ENCODE measurements at regions not wholly inside any gene's neighbourhood (a gene's known extent, or its start where the extent isn't known, plus 50 kb on each side); places are given as distances from the start of the nearest gene placed in this dataset.
A peak's percentile ranks its signal among the peaks of the same experiment; 100 is the strongest.

DNA sequence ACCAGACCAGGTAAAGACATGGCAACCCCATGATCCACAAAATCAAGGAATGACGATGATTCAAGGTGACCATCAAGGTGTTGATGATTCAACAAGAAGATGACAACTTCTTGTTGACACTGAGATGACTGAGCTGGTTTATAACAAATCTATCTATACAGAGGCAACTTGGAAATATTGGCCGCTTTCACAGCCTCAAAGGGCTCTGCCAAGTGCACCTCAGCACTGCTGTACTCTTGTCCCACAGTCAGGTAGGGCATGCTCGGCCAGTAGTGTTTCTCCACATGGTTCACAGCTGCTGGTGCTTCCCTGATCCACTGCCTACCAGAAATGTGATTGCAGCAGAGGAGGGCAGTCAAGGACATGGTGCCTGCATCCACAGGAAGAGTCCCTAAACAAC is 125.2 kb upstream of the SYT6 start:
- Histone ChIP-seq H3K9me3 (no peaks in the 10 kb centered on the region), H3K4me3 (no peak overlapping the region), H3K36me3 (no peaks in the 10 kb centered on the region), H3K4me1 (peaks cover 0 to 15% (median 6%) of the 10 kb centered on the region in 9 donors), H3K27me3 (peaks cover 0 to 4% (median 0%) of the 10 kb centered on the region in 7 donors), H3K27ac (no peak overlapping the region)
- 74 to 83% methylated on average over 3 of the region's 3 CpGs for WGBS, 2 donors
- TF ChIP-seq, protein P1, sequence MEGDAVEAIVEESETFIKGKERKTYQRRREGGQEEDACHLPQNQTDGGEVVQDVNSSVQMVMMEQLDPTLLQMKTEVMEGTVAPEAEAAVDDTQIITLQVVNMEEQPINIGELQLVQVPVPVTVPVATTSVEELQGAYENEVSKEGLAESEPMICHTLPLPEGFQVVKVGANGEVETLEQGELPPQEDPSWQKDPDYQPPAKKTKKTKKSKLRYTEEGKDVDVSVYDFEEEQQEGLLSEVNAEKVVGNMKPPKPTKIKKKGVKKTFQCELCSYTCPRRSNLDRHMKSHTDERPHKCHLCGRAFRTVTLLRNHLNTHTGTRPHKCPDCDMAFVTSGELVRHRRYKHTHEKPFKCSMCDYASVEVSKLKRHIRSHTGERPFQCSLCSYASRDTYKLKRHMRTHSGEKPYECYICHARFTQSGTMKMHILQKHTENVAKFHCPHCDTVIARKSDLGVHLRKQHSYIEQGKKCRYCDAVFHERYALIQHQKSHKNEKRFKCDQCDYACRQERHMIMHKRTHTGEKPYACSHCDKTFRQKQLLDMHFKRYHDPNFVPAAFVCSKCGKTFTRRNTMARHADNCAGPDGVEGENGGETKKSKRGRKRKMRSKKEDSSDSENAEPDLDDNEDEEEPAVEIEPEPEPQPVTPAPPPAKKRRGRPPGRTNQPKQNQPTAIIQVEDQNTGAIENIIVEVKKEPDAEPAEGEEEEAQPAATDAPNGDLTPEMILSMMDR (IDR thresholded peaks at IDR 0.05): no peak
- DNase-seq (no peak), ATAC-seq (no peak)
- intact Hi-C loops (cut with DNase I): loop anchor here in 1 of 10 donors (5.0 kb wide), 1 partner anchor 127 kb away; the partner anchor contains the start of gene SYT6

DNA sequence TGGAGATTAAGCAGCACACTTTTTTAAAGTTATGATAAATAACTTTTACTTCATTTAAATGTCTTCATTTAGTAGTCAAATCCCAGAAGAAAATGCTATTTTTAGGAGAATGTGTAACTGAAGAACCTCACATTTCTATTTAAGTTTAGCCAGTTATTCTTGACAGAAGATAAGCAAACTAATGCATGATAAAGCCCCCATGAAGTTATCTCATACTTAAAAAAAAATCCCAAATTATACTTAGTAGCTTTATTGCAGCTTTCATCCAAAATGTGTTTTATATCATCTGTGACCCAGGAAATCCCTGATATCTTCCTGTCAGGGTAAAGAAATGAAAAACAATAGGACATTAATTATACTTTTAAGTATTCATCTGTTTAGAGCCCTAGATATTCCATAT is 124.8 kb upstream of the SYT6 start:
- no peak overlapping the region for H3K4me3 ChIP-seq
- TF ChIP-seq, protein P1 (IDR thresholded peaks at IDR 0.05): no peak
- ATAC-seq: no peak

DNA sequence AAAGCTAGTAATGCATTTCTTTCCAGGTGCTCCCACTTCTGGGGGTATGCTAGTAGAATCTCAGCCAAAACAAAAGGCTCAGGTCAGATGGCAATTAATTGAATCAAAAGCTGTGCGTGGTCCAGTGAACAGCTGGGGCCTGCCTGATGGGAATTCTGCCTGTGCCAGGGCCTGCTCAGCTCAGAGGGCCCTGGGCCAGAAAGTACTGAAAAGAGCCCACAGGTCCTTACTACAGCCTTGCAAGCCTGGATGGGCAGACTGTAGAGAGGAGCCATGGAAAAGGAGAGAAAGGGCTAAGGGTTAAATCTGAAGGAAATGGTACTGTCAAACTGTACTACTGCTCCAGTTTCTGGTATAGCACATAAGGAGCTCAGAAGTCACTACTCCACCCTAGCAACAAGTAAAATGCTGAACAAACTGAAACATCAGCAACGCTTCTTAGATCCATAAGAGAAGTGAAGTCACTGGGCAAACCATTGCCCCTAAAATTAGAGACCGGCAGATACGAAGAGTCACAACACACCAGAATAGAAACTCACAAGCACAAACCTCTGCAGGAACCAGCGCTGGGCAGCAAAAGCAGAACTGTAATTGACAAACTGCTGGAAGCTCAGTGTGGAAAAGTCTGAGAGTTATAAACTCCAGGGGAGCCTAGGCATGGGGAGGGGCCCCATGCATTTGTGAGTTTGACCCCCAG is 121.1 kb upstream of the SYT6 start:
- intact Hi-C loops (cut with DNase I): loop anchor here in 1 of 10 donors (5.0 kb wide), 1 partner anchor 122 kb away; the partner anchor contains the start of gene SYT6
- peak overlapping the region in 4 of 10 donors; percentile 18 to 57 (median 40) for H3K27ac ChIP-seq
- H3K9me3 ChIP-seq: no peaks in the 10 kb centered on the region
- ATAC-seq (peak in 6 of 8 donors; percentile 28 to 76 (median 66)), DNase-seq (peak in 1 of 2 donors; percentile 13)
- H3K27me3 ChIP-seq: no peaks in the 10 kb centered on the region
- TF ChIP-seq, protein P1 (IDR thresholded peaks at IDR 0.05): no peak
- WGBS, 2 donors: 60 to 64% methylated on average over 5 of the region's 5 CpGs
- H3K4me3 ChIP-seq: no peak overlapping the region
- H3K36me3 ChIP-seq: no peaks in the 10 kb centered on the region
- peaks cover 0 to 15% (median 4%) of the 10 kb centered on the region in 9 donors for H3K4me1 ChIP-seq

More for the DNA sequence above, 124.8 kb upstream of the SYT6 start:
- Histone ChIP-seq H3K27ac (no peak overlapping the region), H3K9me3 (no peaks in the 10 kb centered on the region), H3K27me3 (peaks cover 0 to 3% (median 0%) of the 10 kb centered on the region in 7 donors), H3K36me3 (no peaks in the 10 kb centered on the region), H3K4me1 (peaks cover 0 to 15% (median 6%) of the 10 kb centered on the region in 9 donors)
- DNase-seq: no peak
- intact Hi-C loops (cut with DNase I): loop anchor here in 1 of 10 donors (5.0 kb wide), 1 partner anchor 126 kb away; the partner anchor contains the start of gene SYT6

DNA sequence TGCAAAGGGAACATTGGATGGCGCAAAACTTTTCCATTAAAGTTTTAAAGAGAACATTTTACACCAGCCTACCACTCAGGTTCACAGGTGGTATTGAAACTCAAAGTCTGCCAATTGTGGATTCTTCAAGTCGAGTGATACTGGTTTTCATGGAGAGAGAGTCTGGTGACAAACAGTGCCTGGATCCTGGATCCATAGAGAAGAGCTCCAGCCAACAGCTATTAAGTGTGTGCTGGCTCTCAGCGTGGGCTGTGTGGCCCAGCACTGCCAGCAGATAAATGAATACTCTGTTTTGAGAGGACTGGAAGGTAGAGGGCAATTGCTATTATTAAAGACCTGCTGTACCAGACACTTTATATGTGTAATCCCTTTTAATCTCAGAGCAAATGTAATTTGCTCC is 118.9 kb upstream of the SYT6 start:
- 61 to 66% methylated on average over 3 of the region's 3 CpGs for WGBS, 2 donors
- H3K27ac ChIP-seq: no peak overlapping the region
- intact Hi-C loops (cut with DNase I): no loop called here
- H3K9me3 ChIP-seq: no peaks in the 10 kb centered on the region
- no peak for DNase-seq
- H3K27me3 ChIP-seq: no peaks in the 10 kb centered on the region
- no peak overlapping the region for H3K4me3 ChIP-seq
- H3K4me1 ChIP-seq: peaks cover 0 to 15% (median 4%) of the 10 kb centered on the region in 9 donors
- no peaks in the 10 kb centered on the region for H3K36me3 ChIP-seq
- ATAC-seq: peak in 2 of 8 donors; percentile 51 to 59
- TF ChIP-seq, protein P1 (IDR thresholded peaks at IDR 0.05): no peak
